Frontal cortex (tissue), 3 donors: ENCODE measurements at regions not wholly inside any gene's neighbourhood (a gene's known extent, or its start where the extent isn't known, plus 50 kb on each side); places are given as distances from the start of the nearest gene placed in this dataset.

Experiments
- DNase-seq, 2 donors: peaks; one replicate each; pipeline ENCODE4 v3.0.0; 2012; ENCODE audit warnings: low spot score in 2 of 2
- FAIRE-seq: peaks from 2 replicates; lab custom pipeline; 2012; peaks lifted over from hg19 to GRCh38; lab: Jason Lieb, UNC
- donor health status: control.
- donor health status: control.
- donor health status: control.

GRCh38 chr10:43824934-43825333 is 176.3 kb upstream of the ZNF32 start:
- no peak for FAIRE-seq

GRCh38 chr10:43822631-43823580 is 174.2 kb upstream of the ZNF32 start:
- DNase-seq (no peak), FAIRE-seq (no peak)

More at GRCh38 chr10:43824934-43825333, 176.3 kb upstream of the ZNF32 start:
- no peak for DNase-seq

- no peak for DNase-seq
- FAIRE-seq = no peak
Measured at GRCh38 chr10:43821103-43821502, 172.4 kb upstream of the ZNF32 start.

- DNase-seq (no peak), FAIRE-seq (no peak)
Measured at GRCh38 chr10:43820663-43821062, 172.0 kb upstream of the ZNF32 start.

GRCh38 chr10:43819464-43820230 is 171.0 kb upstream of the ZNF32 start:
- FAIRE-seq (no peak), DNase-seq (no peak)

GRCh38 chr10:43818687-43819086 is 170.0 kb upstream of the ZNF32 start:
- FAIRE-seq = no peak
- DNase-seq = no peak

GRCh38 chr10:43817368-43817767 is 168.7 kb upstream of the ZNF32 start:
- DNase-seq = no peak
- no peak for FAIRE-seq

- DNase-seq = no peak
- FAIRE-seq = no peak
Measured at GRCh38 chr10:43816351-43817321, 168.0 kb upstream of the ZNF32 start.

GRCh38 chr10:43815181-43815885 is 166.7 kb upstream of the ZNF32 start:
- FAIRE-seq = no peak

GRCh38 chr10:43814663-43815062 is 166.0 kb upstream of the ZNF32 start:
- FAIRE-seq (no peak), DNase-seq (no peak)

More at GRCh38 chr10:43815181-43815885, 166.7 kb upstream of the ZNF32 start:
- no peak for DNase-seq

- no peak for FAIRE-seq
Measured at GRCh38 chr10:43811871-43812270, 163.2 kb upstream of the ZNF32 start.

GRCh38 chr10:43809211-43809930 is 160.7 kb upstream of the ZNF32 start:
- FAIRE-seq = no peak
- DNase-seq = no peak

More at GRCh38 chr10:43811871-43812270, 163.2 kb upstream of the ZNF32 start:
- no peak for DNase-seq

GRCh38 chr10:43808136-43808535 is 159.5 kb upstream of the ZNF32 start:
- DNase-seq = no peak
- no peak for FAIRE-seq

GRCh38 chr10:43806831-43807640 is 158.4 kb upstream of the ZNF32 start:
- DNase-seq (no peak), FAIRE-seq (no peak)

- FAIRE-seq = no peak
- DNase-seq = no peak
Measured at GRCh38 chr10:43803791-43804190, 155.1 kb upstream of the ZNF32 start.

GRCh38 chr10:43802988-43803696 is 154.5 kb upstream of the ZNF32 start:
- FAIRE-seq (no peak), DNase-seq (no peak)

GRCh38 chr10:43801626-43802025 is 152.9 kb upstream of the ZNF32 start:
- DNase-seq = no peak
- FAIRE-seq = no peak
